Vagina (tissue), 2 donors: ENCODE measurements at regions not wholly inside any gene's neighbourhood (a gene's known extent, or its start where the extent isn't known, plus 50 kb on each side); places are given as distances from the start of the nearest gene placed in this dataset.

Experiments
- POLR2A ChIP-seq, 2 donors: fragments of 450-650 bp; IDR thresholded peaks; one replicate each; pipeline ENCODE4 v1.6.1; 2017; ENCODE audit warnings: antibody characterized with exemption in 2 of 2, mild to moderate bottlenecking in 2 of 2, moderate library complexity in 2 of 2
- POLR2AphosphoS5 ChIP-seq, 2 donors: sonication (generic); formaldehyde crosslinking; IDR thresholded peaks; one replicate each; pipeline ENCODE4 v1.9.0; 2017; ENCODE audit warnings: antibody characterized with exemption in 2 of 2, mild to moderate bottlenecking in 2 of 2, low read depth in 1 of 2; ENCODE audit not compliant: insufficient read depth in 1 of 2
- TF ChIP-seq, protein P1 (sequence below), 3 experiments: fragments of 450-650 bp in 2 of 3; fragments of 200-600 bp in 1 of 3; sonication (generic) in 1 of 3; IDR thresholded peaks; one replicate each; pipeline ENCODE4 v1.5.1; 2017 to 2019; ENCODE audit warnings: antibody characterized with exemption in 3 of 3, mild to moderate bottlenecking in 2 of 3, moderate library complexity in 2 of 3

DNA sequence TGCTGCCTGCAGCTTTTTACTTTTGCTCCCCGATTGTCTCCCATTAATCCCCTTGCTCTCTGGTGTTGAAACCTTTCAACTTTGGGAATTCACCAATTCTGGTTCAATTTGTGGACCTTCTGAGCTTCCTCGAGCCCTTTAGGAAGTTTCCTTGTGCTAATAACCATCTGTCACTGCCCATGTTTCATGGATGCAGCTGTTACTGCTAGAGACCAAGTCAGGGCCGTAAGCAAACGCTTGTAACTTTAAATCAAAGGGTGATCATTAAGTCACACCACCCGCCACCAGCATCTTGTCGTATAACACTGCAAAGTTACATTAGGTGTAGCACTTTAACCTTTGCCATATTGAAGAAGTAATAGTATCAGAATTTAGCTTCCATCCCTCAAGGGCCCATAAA lies 268.3 kb upstream of the SASH1 start:
- TF ChIP-seq POLR2A (IDR thresholded peaks at IDR 0.05), result no peak
- TF ChIP-seq, protein P1, sequence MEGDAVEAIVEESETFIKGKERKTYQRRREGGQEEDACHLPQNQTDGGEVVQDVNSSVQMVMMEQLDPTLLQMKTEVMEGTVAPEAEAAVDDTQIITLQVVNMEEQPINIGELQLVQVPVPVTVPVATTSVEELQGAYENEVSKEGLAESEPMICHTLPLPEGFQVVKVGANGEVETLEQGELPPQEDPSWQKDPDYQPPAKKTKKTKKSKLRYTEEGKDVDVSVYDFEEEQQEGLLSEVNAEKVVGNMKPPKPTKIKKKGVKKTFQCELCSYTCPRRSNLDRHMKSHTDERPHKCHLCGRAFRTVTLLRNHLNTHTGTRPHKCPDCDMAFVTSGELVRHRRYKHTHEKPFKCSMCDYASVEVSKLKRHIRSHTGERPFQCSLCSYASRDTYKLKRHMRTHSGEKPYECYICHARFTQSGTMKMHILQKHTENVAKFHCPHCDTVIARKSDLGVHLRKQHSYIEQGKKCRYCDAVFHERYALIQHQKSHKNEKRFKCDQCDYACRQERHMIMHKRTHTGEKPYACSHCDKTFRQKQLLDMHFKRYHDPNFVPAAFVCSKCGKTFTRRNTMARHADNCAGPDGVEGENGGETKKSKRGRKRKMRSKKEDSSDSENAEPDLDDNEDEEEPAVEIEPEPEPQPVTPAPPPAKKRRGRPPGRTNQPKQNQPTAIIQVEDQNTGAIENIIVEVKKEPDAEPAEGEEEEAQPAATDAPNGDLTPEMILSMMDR (IDR thresholded peaks at IDR 0.05), result no peak
- TF ChIP-seq POLR2AphosphoS5 (IDR thresholded peaks at IDR 0.05; ENCODE audit: insufficient read depth in 1 of 2, low read depth in 1 of 2), result no peak
